ENCODE measurements at regions not wholly inside any gene's neighbourhood (a gene's known extent, or its start where the extent isn't known, plus 50 kb on each side); places are given as distances from the start of the nearest gene placed in this dataset.
"Not testable (repeated sequence)": the region's sequence is repeated elsewhere in the genome, so short reads cannot be mapped to it uniquely, and the experiment has no call there.

DNA sequence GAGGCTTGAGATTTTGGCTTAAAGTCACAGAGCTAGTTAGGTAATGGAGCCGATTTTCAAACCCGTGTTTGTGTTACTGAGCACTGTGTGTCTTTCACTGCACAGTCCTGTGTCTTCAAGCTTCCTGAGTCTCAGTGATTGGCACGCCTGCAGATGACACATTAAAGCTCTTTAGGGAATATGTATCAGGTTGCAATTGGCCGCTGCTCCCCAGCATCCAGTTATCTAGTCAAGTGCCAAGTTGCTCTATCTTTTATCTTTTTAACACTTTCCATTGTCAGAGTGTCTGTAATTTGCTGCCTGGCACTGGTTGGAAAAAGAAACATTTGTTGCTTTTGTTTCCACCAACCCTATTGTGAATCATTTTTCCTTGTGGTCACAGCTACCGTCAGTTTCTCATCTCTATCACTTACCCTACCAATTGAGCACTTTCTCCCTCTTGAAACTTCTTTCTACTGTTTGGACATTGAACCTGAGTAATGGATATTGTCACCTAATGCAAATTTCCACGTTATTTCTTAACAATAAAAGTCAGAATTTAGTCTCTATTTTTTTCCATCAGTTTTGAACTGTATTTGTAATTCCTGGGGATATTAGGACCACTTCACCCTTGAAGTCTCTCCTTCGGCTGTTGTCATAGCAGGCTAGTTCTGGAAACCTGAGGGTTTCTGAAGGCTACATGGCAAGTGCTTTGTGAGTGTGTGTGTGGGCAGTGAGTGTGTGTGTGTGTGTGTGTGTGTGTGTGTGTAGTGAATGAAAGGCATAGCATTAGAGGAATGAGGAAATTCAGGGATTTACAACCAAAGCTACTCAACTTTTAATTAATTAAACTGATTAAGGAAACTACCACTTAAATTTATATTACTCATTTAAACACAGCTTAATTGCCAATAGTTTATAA, 274.3 kb downstream of the ISL1 start:
- no peak for DNase-seq (ENCODE audit: low spot score)

DNA sequence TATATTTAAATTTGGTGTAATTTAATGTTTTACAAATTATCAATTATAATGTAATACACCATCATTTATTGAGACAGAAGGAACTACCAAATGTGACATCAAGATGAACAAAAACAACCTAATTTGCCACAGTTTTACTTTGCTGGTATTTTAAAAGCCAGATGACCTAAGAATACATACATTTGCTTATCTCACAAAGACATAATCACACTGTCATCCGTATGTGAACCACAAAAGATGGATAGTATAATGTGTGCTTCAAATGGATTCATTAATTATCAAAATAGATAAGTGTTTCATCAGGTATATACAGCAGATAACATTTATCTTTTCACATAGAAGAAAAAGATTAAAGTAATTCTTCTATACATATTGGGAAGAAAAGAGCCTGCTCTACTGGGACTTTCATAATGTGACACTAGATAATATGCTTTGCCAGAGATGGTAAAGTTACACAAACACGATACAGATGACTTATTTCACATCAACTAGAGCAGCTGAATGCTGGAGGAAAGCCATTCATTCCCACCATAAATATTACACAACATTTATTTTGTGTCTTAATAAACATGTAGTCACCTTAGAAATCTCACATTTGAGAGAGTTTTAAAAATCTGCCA, 278.5 kb downstream of the ISL1 start:
- DNase-seq (ENCODE audit: low spot score): no peak

DNA sequence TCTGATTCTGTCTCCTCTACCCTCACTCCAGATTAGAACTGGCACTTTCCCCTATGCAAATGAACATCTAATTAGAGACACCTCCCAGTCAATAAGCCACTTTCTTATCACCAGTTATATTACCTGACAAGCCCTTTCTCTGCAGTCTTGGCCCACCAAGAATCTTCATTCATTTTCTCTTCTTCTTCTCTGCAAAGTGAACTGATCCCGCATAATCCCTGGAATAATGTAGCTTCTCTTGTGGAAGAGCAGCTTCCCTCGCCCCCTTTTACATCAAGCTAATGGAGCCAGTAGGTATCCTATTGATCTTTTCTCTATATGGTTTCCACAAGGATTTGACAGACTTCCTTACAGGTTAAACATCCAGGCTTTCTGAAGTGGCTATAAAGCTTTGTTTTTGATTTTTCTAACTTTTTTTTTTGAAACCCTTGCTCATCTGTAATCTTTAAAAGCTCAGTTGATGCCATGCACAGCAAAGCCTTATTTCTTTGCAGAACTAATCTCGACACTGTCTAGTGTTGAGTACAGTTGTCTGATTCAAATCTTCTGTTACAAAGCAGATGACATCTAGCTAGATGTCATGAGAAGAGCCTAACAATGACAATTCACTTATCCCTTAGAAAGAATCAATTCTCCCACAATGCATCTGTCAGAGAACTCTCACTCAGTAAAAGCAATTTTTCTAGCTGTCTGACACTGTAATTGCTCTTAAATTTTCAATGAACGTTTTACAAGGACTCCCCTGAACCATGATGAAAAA, 281.4 kb downstream of the ISL1 start:
- DNase-seq (ENCODE audit: low spot score): no peak

DNA sequence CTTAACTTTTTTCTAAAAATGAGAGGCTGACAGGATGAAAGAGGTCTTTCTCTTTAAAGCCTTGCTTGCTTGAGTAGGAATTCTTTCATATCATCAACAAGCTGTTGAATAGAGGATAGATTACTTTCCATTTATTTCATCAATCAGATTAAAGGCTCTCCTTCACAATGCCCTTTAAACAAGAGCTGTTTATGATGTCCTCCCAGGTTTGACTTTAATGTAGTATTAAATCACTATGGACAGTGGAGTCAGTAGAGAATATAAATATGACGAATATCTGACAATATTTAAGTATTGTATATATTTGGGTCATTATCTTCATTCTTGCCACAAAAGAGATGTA, 282.0 kb downstream of the ISL1 start:
- DNase-seq (ENCODE audit: low spot score): no peak

DNA sequence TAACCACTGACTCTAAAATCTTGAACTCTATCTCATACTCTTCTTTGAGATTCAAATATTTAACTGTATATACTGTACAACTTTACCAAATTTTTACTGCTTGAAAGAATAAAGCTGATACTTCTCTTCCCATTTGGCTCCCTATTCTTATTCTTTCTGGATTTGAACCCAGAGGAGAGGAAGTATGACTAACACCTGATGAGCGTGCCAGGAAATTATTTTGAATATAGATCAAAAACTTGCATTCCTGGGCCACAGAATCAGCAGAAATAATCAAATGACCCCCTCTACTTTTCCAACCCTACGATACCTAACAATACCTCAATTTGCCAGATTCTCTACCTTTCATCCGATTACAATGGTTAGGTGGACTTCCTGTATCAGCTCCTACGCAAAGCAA, 285.8 kb downstream of the ISL1 start:
- no peak for DNase-seq (ENCODE audit: low spot score)

DNA sequence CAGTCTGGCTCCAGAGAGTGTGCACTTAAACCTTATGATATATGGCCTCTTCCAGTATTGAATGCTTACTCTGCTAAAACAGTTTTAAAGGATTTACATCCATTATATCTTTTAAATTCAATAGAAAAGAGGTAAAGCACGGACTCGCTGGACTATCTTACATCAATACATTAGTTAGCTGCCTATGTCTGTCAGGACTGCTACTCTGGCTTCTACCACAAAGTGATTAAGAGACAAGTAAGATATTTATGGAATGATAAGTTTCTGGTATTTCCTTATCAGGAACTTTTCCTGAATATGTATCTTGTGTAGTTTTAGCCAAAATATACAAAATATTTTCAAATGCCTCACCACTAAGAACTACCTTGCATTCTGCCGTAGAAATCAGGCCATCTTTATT, 295.1 kb downstream of the ISL1 start:
- no peak for DNase-seq (ENCODE audit: low spot score)

DNA sequence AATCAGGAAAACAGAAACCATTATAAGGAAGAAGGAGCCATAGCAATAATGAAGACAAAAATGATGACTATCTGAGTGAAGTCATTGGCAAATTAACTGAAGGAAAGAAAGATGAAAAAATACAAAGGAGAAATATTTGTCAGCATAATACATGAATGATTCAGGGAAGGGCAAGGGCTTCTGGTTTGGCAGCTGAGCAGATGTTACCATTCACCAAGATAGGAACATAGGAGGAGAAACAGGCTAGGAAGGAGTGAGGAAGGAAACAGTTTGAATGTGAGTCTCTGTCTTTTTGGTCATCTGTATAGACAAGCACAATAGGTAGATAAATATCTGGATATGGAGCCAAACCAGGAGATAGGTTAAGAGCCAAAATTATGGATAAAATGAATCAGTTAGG, 296.0 kb downstream of the ISL1 start:
- DNase-seq (ENCODE audit: low spot score): no peak

DNA sequence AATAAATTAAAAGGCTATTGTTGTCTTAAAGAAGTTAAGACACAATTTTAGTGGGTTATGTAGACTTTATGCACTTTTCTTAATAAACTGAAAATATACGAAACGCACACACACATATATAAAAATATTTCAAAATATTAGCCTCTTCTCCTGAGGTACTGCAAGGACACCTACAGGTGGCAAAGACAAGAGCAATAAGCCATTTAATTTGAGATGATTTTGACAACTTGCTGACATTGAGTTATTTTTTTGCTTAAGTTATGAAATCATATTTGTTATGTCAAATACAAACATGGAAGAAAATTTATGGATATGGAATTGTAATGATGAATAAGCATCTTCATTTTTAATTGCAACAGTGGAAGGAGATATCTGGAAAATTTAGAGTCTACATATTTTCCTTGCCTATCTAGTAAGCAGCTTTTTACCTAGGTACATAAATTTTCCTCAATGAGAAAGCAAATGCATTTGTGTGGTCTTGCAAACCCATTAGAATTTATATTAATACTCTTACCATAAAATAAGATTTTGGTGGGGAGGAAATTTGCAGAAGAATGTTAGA, 301.6 kb downstream of the ISL1 start:
- no peak for DNase-seq (ENCODE audit: low spot score)

DNA sequence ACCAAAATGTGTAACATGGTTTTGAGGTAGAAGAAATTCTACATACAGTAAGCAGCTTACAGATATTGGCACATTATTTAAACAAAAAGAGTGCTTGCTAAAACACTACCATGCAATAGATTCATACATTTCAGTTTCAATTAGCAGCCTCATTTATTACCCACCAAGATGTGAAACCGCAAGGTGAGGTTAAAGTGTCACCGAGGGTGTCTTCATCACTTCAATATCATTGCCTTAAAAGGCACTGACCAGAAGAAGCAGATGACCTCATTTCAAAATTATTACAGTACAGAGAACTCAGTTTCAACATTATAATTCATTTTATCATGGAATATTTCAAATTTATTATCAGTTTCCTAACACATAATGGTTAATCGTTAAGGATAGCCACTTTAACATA, 302.2 kb downstream of the ISL1 start:
- DNase-seq (ENCODE audit: low spot score): no peak

DNA sequence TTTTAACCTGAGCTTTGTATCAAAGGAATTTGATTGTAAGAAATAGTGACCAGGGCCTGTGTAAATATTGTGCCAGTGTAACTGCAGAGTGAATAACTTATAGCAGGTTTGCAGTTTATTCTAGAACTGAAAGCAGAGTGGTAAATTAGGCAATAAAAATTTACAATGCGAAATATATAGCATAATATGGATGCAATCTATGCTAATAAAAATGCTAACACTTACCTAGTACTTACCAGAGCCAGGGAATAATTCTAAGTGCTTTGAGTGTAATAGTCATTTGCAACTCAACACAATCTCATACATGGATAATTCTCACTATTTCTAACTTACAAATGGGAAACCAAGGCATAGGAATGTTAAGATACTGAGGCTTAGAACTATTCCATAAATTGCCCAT, 303.4 kb downstream of the ISL1 start:
- no peak for DNase-seq (ENCODE audit: low spot score)

DNA sequence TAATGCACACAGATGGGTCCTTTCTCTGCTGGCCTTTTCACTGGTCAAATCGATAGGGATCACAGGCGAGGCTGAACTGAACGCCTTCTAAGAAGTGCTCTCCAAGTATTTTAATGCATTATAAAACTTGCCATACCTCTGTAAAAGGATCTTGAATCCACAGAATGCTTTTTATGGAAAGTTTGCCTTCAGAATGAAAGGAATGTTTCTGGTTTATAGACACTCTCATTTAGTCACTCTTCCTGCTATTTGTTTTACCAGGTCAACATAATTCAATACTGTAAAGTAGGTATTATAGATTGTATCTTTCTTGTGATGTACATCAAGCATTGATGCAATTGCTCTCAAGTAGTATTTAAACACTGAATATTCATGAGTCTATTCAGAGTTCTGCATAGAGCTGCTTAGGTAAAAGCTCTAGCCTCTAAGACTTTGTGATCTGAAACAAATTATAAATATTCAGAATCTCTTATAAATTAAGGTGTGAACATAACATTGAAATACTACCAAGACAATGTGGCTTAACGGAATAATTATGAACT, 308.4 kb downstream of the ISL1 start:
- DNase-seq (ENCODE audit: low spot score): no peak

DNA sequence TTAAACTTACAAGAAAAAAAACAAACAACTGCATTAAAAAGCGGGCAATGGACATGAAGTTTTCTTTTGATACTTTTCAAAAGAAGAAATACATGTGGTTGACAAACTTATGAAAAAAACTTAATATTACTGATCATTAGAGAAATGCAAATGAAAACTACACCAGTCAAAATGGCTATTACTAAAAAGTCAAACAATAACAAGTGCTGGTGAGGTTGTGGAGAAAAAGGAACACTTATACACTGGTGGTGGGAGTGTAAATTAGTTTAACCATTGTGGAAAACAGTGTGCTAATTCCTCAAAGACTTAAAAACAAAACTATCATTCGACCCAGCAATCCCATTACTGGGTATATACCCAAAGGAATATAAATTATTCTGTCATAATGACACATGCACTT, 311.6 kb downstream of the ISL1 start:
- DNase-seq (ENCODE audit: low spot score): no peak

DNA sequence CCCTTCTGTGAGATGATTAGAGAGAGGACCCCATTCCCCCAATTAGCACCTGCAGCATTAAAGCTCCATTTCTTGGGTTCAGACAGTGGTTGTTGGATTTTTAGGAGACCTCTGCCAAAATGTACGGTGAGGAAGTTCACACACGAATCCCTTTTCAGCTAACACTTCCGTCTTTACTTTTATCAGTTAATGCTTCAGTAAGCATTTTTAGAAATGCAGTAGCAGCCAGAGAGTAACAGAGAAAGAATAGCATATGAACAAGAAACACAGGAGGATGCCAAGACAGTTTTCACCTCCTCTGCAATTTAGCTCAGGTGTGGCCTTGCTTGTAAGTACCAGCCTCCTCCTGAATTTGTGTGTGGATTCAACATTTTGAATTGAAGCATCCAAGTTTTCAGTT, 312.9 kb downstream of the ISL1 start:
- DNase-seq (ENCODE audit: low spot score): no peak

DNA sequence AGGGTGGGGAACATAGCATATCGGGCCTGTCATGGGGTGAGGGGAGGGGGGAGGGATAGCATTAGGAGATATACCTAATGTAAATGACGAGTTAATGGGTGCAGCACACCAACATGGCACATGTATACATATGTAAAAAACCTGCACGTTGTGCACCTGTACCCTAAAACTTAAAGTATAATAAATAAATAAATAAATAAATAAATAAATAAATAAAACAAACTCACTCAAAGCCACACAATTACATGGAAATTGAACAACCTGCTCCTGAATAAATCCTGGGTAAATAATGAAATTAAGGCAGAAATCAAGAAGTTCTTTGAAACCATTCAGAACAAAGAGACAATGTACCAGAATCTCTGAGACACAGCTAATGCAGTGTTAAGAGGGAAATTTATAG, 318.8 kb downstream of the ISL1 start:
- DNase-seq (ENCODE audit: low spot score): not testable (repeated sequence)

DNA sequence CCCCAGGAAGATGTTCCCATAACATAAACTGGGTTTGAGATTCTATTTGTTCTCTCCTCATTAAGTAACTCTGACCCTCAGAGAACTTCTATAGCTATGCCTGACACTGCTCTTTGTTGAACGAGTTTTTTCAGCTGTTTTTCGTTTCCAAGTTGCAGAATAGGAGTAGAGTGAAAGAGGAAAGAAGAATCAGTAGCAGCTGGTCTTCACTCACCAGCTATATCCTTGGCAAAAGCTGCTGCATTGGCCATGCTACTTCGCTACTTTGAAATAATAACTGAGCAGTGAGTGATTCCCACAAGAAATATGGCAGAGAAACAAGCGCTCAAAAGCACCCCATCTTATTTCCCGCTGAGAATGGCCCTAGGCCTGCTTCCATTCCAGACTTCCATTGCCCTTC, 329.0 kb downstream of the ISL1 start:
- no peak for DNase-seq (ENCODE audit: low spot score)

DNA sequence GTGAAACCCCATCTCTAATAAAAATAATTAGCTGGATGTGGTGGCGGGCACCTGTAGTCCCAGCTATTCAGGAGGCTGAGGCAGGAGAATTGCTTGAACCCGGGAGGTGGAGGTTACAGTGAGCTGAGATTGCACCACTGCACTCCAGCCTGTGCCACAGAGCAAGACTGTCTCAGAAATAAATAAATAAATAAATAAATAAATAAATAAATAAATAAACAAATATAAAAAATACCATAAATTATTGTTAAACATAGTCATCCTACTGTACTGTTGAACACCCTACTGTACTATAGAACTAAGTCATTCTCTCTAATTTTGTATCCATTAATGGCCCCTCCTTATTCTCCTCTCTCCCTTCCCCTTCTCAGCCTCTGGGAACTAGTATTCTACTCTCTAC, 332.2 kb downstream of the ISL1 start:
- not testable (repeated sequence) for DNase-seq (ENCODE audit: low spot score)

DNA sequence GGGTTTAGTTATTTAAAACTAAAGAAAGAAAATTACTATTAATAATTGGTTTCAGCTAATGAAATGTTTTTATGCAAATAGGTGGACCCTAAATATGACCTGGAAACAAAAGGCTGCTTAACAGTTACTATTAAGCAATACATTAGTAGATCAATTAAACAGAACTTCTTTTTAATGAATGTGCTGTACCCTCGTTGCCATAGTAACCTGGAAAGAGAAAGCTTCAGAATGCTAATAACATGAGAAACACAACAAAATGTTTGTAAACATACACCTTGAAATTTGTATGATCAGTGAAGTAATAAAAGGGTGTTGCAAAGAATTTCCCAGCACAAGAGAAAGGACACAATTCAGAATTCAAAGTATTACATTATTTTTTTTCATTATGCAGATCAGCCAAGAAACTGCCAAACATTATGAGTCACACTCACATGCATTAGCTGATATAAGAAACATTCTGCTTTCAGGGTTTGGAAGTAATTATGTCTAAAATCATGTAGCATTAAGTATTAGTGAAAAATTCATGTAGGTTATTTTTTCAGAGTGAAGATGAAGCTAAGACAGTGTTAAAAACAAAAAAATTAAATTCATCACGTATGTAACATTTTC, 348.3 kb downstream of the ISL1 start:
- DNase-seq (ENCODE audit: low spot score): no peak

DNA sequence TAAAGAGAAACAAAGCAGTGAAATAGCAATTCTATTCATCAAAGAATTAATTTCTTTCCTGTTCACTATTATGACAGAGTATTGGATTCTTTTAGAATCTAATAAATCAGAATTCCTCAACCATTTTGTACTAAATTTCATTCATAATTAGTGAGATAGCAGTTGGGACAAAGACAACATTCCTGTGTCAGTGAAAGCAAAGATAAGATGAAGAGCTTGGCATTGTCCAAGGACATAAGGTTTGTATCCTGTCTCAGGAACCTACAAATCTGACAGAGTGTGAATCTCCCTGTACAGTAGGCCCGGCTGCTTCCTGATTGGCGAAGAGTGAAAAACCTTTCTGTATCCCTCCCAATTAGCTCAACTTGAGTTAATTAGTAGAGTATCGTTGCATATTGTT, 349.1 kb downstream of the ISL1 start:
- DNase-seq (ENCODE audit: low spot score): no peak

DNA sequence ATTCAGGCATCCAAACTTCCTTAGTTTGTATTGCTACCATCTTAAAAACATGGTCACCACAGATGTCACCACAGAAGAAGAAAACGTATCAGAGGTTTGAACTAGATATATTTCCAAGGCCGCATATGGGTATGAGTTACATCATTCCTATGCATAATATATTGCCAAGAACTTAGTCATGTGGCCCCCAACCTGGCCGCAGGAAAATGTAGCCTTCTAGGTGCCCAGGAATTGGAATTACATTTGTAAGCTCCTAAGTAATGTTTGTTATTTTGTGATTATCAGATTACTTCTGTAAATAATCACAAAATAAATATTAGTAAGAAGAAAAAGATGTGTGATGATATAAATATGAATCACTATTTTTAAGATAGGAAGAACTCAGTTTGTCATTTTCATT, 351.4 kb downstream of the ISL1 start:
- DNase-seq (ENCODE audit: low spot score): no peak

DNA sequence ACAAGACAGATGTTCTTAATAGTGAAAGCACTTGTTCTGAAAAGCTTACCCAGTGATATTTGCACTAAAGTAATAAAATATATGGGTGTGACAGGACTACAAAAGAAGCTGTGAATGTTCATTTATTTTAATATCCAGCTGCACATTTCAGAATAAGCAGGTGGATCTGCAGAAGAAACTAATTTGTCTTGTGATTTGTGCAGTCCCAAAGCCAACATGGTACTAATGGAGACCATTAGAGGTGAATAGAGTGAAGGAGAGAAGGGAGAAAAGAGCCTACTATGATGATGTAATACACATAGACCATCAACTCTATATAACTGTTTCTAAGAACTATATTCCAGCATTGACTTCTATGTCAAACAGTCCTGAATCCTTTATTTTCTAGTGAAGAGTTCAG, 362.8 kb downstream of the ISL1 start:
- no peak for DNase-seq (ENCODE audit: low spot score)

DNA sequence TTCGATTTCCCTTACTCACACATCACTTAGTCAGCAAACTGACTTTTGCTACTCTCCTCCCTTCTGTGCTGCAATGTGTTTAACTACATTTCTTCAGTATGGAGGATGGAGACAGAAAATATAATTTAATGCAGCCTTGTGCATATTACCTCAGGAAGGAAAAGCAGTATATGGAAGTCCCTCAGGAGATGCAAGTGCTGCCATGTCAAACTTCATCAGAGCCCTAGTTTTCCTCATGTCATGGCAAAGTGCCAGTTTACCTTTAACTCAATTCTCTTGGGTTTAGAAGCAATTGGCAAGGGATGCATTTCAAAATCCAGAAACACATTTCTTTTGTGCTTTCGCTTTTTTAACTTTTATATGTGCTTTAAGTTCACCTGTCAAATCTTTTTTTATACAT, 365.4 kb downstream of the ISL1 start:
- DNase-seq (ENCODE audit: low spot score): no peak
